ENCODE measurements at regions not wholly inside any gene's neighbourhood (a gene's known extent, or its start where the extent isn't known, plus 50 kb on each side); places are given as distances from the start of the nearest gene placed in this dataset.

DNA sequence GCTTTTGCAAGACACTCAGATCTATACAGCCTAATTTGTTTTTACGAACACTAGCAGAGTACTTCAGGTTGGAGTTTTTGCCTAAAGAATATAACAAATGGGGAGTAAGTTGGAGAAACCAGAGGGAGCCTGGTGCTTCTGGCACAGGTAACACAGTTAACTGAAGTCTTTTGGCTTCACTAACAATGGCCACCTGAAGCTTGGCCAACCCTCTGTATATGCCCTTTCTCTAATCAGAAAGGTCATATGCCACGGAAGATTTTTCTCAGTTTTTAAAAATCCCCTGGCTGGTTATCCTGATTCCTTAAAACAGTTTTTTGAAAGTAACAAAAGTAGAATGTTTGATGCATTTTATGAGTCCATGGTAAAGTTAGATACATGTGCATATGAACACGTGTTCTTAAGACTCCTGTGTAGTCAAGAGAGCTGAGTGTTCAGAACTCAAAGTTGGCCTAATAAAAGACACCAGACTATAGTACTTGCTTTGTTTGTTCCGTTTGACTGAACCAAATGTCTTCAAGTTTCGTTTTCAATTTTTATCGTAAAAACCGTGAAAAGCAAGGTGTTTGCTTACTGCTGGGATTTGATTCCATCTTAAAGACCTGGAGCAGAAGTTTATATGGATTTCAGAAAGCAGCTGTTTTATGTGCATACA lies 137.5 kb downstream of the KCNRG start:
- TF ChIP-seq, protein P1, sequence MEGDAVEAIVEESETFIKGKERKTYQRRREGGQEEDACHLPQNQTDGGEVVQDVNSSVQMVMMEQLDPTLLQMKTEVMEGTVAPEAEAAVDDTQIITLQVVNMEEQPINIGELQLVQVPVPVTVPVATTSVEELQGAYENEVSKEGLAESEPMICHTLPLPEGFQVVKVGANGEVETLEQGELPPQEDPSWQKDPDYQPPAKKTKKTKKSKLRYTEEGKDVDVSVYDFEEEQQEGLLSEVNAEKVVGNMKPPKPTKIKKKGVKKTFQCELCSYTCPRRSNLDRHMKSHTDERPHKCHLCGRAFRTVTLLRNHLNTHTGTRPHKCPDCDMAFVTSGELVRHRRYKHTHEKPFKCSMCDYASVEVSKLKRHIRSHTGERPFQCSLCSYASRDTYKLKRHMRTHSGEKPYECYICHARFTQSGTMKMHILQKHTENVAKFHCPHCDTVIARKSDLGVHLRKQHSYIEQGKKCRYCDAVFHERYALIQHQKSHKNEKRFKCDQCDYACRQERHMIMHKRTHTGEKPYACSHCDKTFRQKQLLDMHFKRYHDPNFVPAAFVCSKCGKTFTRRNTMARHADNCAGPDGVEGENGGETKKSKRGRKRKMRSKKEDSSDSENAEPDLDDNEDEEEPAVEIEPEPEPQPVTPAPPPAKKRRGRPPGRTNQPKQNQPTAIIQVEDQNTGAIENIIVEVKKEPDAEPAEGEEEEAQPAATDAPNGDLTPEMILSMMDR (IDR thresholded peaks at IDR 0.05): no peak
- no peak for TF ChIP-seq ZFX (IDR thresholded peaks at IDR 0.05; ENCODE audit: borderline replicate concordance)
